ENCODE measurements at regions not wholly inside any gene's neighbourhood (a gene's known extent, or its start where the extent isn't known, plus 50 kb on each side); places are given as distances from the start of the nearest gene placed in this dataset.

DNA sequence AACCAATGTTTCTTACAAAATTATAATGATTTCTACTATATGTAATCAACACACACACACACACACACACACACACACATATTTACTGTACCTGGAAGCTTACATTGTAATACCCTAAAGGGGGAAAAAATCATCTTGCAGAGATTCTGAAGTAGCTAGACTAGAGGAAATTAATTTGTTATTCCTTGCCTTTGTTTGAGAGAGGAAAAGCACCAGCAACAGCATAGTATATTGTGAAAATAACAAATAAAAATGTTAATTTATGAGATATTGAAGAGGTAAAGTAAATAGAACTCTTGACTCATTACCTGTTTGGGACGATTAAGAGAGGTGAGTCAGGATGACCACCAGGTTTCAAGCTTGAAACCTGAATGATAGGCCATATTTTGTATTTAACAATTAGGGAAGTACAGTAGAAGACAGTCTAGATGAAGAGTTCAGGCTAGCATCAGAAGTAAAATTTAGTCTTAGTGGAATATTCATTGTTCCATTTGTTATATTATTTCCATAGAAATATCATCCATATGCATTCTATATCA lies 873.4 kb upstream of the PCDH10 start:
- TF ChIP-seq, protein P1, sequence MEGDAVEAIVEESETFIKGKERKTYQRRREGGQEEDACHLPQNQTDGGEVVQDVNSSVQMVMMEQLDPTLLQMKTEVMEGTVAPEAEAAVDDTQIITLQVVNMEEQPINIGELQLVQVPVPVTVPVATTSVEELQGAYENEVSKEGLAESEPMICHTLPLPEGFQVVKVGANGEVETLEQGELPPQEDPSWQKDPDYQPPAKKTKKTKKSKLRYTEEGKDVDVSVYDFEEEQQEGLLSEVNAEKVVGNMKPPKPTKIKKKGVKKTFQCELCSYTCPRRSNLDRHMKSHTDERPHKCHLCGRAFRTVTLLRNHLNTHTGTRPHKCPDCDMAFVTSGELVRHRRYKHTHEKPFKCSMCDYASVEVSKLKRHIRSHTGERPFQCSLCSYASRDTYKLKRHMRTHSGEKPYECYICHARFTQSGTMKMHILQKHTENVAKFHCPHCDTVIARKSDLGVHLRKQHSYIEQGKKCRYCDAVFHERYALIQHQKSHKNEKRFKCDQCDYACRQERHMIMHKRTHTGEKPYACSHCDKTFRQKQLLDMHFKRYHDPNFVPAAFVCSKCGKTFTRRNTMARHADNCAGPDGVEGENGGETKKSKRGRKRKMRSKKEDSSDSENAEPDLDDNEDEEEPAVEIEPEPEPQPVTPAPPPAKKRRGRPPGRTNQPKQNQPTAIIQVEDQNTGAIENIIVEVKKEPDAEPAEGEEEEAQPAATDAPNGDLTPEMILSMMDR (conservative IDR thresholded peaks at IDR 0.05; ENCODE audit: low read depth, low read length) = no peak
- TF ChIP-seq EZH2 (IDR thresholded peaks at IDR 0.05; ENCODE audit: borderline replicate concordance, low read depth, low read length, poor library complexity, severe bottlenecking) = no peak
